ENCODE measurements at regions not wholly inside any gene's neighbourhood (a gene's known extent, or its start where the extent isn't known, plus 50 kb on each side); places are given as distances from the start of the nearest gene placed in this dataset.

DNA sequence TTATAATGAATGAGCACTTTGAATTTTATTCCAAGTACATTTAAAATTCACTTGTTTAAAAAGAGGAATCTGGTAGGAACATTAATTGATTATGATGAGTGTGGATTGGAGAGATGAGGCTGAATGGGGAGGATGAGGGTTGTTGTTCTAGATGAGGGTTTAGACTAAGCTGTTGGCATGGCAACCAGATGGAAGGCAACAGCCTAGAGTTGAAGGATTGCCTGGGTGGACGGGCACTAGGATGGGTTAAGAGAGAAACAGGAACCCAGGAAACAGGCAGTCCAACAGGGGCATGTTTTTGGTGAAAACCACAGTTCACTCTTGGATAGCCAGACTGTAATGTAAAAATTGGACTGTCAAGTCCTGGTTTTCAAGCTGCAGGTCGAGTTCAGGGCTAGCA is 125.5 kb downstream of the CHRM3 start:
- TF ChIP-seq POLR2AphosphoS5 (IDR thresholded peaks at IDR 0.05; ENCODE audit: insufficient read depth in 1 of 2, low read depth in 1 of 2) (no peak), POLR2A (IDR thresholded peaks at IDR 0.05) (no peak)
- TF ChIP-seq, protein P1, sequence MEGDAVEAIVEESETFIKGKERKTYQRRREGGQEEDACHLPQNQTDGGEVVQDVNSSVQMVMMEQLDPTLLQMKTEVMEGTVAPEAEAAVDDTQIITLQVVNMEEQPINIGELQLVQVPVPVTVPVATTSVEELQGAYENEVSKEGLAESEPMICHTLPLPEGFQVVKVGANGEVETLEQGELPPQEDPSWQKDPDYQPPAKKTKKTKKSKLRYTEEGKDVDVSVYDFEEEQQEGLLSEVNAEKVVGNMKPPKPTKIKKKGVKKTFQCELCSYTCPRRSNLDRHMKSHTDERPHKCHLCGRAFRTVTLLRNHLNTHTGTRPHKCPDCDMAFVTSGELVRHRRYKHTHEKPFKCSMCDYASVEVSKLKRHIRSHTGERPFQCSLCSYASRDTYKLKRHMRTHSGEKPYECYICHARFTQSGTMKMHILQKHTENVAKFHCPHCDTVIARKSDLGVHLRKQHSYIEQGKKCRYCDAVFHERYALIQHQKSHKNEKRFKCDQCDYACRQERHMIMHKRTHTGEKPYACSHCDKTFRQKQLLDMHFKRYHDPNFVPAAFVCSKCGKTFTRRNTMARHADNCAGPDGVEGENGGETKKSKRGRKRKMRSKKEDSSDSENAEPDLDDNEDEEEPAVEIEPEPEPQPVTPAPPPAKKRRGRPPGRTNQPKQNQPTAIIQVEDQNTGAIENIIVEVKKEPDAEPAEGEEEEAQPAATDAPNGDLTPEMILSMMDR (IDR thresholded peaks at IDR 0.05): no peak
- no peak overlapping the region for H3K27ac ChIP-seq
- DNase-seq (ENCODE audit: extremely low spot score in 2 of 2): no peak
- H3K9me3 ChIP-seq: no peaks in the 10 kb centered on the region
- H3K36me3 ChIP-seq: no peaks in the 10 kb centered on the region
- no peaks in the 10 kb centered on the region for H3K27me3 ChIP-seq
- no peaks in the 10 kb centered on the region for H3K4me1 ChIP-seq
- intact Hi-C loops (cut with DNase I): no loop called here
- no peak overlapping the region for H3K4me3 ChIP-seq

DNA sequence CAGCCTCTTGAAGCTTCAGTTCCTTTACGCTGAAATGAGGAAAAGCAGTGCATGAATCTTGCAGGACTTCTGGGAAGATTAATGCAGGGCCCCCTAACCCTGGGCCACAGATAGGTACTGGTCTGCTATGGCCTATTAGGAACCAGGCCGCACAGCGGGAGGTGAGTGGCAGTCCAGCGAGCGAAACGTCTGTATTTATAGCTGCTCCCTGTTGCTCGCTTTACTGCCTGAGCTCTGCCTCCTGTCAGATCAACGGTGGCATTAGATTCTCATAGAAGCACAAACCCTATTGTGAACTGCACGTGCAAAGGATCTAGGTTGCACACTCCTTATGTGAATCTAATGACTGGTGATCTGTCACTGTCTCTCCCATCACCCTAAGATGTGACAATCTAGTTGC is 130.2 kb downstream of the CHRM3 start:
- Histone ChIP-seq H3K27ac (no peak overlapping the region), H3K36me3 (no peaks in the 10 kb centered on the region), H3K27me3 (no peaks in the 10 kb centered on the region), H3K9me3 (no peaks in the 10 kb centered on the region), H3K4me3 (no peak overlapping the region), H3K4me1 (no peaks in the 10 kb centered on the region)
- intact Hi-C loops (cut with DNase I): no loop called here
- DNase-seq (ENCODE audit: extremely low spot score in 2 of 2): no peak
- TF ChIP-seq POLR2AphosphoS5 (IDR thresholded peaks at IDR 0.05; ENCODE audit: insufficient read depth in 1 of 2, low read depth in 1 of 2): no peak
- TF ChIP-seq, protein P1 (IDR thresholded peaks at IDR 0.05): no peak
- TF ChIP-seq POLR2A (IDR thresholded peaks at IDR 0.05): no peak

DNA sequence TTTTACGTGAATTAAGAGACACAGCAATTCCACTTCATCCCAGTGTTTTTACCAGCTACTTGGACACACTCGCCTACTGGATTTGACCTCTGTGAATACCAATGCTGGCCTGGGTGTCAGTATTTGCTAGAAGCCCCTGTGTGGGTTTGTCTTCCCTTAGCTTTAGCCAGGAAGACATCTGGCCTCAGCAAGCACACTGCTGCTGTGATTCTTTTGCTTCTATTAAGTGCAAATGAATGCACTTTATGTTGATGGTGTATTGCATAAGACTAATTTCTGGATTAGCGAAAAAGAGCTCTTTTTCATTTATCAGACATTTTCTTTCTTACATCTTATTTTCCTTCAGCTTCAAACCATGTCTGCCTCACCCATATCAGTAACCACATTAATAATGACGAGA is 140.0 kb downstream of the CHRM3 start:
- Histone ChIP-seq H3K4me3 (no peak overlapping the region), H3K9me3 (no peaks in the 10 kb centered on the region), H3K4me1 (no peaks in the 10 kb centered on the region), H3K27me3 (no peaks in the 10 kb centered on the region), H3K36me3 (no peaks in the 10 kb centered on the region), H3K27ac (no peak overlapping the region)
- TF ChIP-seq POLR2A (IDR thresholded peaks at IDR 0.05) (no peak), POLR2AphosphoS5 (IDR thresholded peaks at IDR 0.05; ENCODE audit: insufficient read depth in 1 of 2, low read depth in 1 of 2) (no peak)
- TF ChIP-seq, protein P1 (IDR thresholded peaks at IDR 0.05): no peak
- intact Hi-C loops (cut with DNase I): no loop called here
- no peak for DNase-seq (ENCODE audit: extremely low spot score in 2 of 2)

DNA sequence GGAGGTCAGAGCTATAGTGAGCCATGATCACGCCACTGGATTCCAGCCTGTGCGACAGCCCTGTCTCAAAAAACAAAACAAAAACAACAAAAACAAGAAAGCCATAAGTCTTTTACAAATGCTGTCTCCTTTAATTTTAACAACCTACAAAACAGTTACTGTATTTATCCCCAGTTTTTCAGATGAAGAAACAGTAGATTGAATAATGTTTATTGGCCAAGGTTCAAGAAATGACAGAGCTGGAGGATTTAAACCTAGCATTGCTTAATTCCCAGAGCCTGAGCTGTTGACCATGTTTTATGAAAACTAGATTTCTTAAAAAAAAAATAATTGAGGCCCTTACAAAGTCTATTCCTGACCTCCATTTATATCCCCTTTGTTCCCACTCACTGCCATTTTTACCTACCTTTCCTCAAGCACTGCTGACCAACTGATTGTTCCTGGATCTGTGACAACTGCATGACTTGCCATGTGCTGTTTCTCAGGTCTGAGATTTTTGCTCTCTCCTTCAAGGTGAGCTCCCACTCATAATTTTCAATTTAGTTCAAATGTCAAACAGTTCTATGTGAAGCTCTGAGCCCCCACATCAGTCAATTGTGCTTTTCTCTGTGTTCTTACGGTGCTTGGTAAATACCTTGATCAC is 140.8 kb downstream of the CHRM3 start:
- Histone ChIP-seq H3K4me1 (no peaks in the 10 kb centered on the region), H3K27me3 (no peaks in the 10 kb centered on the region), H3K27ac (no peak overlapping the region), H3K36me3 (no peaks in the 10 kb centered on the region), H3K4me3 (no peak overlapping the region), H3K9me3 (no peaks in the 10 kb centered on the region)
- DNase-seq (ENCODE audit: extremely low spot score in 2 of 2): no peak
- intact Hi-C loops (cut with DNase I): no loop called here
- no peak for TF ChIP-seq POLR2AphosphoS5 (IDR thresholded peaks at IDR 0.05; ENCODE audit: insufficient read depth in 1 of 2, low read depth in 1 of 2)
- TF ChIP-seq POLR2A (IDR thresholded peaks at IDR 0.05): no peak

DNA sequence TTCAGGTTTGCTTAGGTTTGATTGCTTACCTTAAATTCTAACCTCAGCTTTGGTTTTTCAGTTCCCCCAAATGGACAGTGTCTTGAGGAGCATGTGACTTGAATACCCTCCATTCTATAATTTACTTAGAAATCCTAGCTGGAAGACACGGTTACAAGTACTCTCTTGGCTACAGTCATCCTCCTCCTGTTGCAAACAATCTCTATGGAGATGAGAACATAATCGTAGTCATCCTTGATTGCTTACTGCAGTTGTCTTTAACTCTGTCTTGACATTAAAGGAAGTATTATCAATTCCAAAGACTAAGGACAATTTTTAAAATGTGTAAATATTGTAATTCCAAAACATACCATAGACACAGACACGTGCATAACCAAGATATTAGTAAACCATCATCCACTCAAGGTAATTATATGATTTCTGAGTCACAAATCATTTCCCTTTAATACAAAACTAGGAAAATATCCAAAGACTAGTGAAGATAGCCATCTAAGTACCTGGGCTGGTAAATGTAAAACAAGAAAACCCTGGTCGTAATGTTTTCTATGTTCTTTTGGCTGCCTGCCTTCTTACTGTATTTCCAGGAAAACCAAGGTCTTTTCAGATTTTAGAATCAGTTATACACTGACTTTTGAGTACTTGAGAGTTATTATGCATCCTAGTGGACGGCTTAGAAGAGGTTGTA is 149.9 kb downstream of the CHRM3 start:
- H3K27me3 ChIP-seq: no peaks in the 10 kb centered on the region
- no peak overlapping the region for H3K27ac ChIP-seq
- no peak for DNase-seq (ENCODE audit: extremely low spot score in 2 of 2)
- no peak for TF ChIP-seq POLR2A (IDR thresholded peaks at IDR 0.05)
- TF ChIP-seq, protein P1 (IDR thresholded peaks at IDR 0.05): no peak
- TF ChIP-seq POLR2AphosphoS5 (IDR thresholded peaks at IDR 0.05; ENCODE audit: insufficient read depth in 1 of 2, low read depth in 1 of 2): no peak
- H3K4me1 ChIP-seq: peaks cover 5% of the 10 kb centered on the region
- no peaks in the 10 kb centered on the region for H3K9me3 ChIP-seq
- H3K4me3 ChIP-seq: no peak overlapping the region
- H3K36me3 ChIP-seq: no peaks in the 10 kb centered on the region
- intact Hi-C loops (cut with DNase I): no loop called here

All from vagina (tissue), 2 donors.